HFFc6 (cell line): ENCODE measurements at regions not wholly inside any gene's neighbourhood (a gene's known extent, or its start where the extent isn't known, plus 50 kb on each side); places are given as distances from the start of the nearest gene placed in this dataset.

ENCODE experiments used
- DNase-seq: peaks from one replicate; pipeline ENCODE4 v3.0.0-alpha.2; 2018
- H3K27ac Mint-ChIP-seq: 2 replicates; pipeline ENCODE4 v1.8.0; 2020; ENCODE audit warnings: mild to moderate bottlenecking, mixed read lengths
- H3K27me3 Mint-ChIP-seq: 2 replicates; pipeline ENCODE4 v1.8.0; 2021; ENCODE audit warnings: mild to moderate bottlenecking, moderate library complexity, mixed read lengths; ENCODE audit not compliant: insufficient read depth
- H3K36me3 Mint-ChIP-seq: 2 replicates; pipeline ENCODE4 v1.8.0; 2021; ENCODE audit warnings: low read depth, mixed read lengths
- H3K4me1 Mint-ChIP-seq: 2 replicates; pipeline ENCODE4 v1.8.0; 2020; ENCODE audit warnings: low read depth, mixed read lengths
- H3K4me3 Mint-ChIP-seq: 2 replicates; pipeline ENCODE4 v1.8.0; 2020; ENCODE audit warnings: mild to moderate bottlenecking, moderate library complexity, mixed read lengths
- H3K9me3 Mint-ChIP-seq: 2 replicates; pipeline ENCODE4 v1.8.0; 2020; ENCODE audit warnings: mild to moderate bottlenecking, mixed read lengths
- CTCF ChIP-seq: fragments of 200-600 bp; sonication (generic); IDR thresholded peaks from 2 replicates; pipeline ENCODE4 v1.5.0; 2021; ENCODE audit warnings: antibody characterized with exemption, mild to moderate bottlenecking

GRCh38 chr18:77654302-77654701 is 404.7 kb downstream of the GALR1 start:
- Mint-ChIP-seq H3K9me3 (peaks cover 37% of the 10 kb centered on the region), H3K36me3 (0 out of 2 replicates have a peak, but pooled peaks cover 5% of the 10 kb centered on the region), H3K27ac (no peak overlapping the region), H3K4me3 (no peak overlapping the region), H3K4me1 (no peaks in the 10 kb centered on the region), H3K27me3 (peaks cover under 1% of the 10 kb centered on the region; the same call in 1 of the 2 replicates)
- no peak for DNase-seq
- TF ChIP-seq CTCF: no peak

- H3K36me3 Mint-ChIP-seq: peaks cover 11% of the 10 kb centered on the region; the same call in 1 of the 2 replicates
- H3K27me3 Mint-ChIP-seq: no peaks in the 10 kb centered on the region; the same call in 1 of the 2 replicates
- H3K4me3 Mint-ChIP-seq: no peak overlapping the region
- DNase-seq: no peak
- peaks cover 57% of the 10 kb centered on the region for H3K9me3 Mint-ChIP-seq
- no peaks in the 10 kb centered on the region for H3K4me1 Mint-ChIP-seq
- TF ChIP-seq CTCF: no peak
- no peak overlapping the region for H3K27ac Mint-ChIP-seq
Observed at GRCh38 chr18:77657651-77658298, 408.1 kb downstream of the GALR1 start.

DNA sequence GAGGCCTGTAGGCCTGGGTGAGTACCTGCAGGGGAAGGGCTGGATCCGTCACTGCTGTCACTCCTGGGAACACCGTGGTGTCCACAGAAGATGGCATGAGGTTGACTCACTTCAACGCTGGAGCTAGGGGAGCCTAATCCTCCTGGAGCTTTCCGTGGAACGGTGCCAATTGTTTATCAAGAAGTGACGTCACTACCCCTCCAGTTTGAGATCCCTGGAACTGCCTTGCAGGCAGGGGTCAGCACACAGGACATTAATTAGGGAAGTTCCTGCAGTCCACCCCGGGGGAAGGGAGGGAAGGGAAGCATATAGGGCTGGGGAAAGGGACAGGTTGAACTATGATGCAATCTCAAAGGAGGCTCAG is 408.6 kb downstream of the GALR1 start:
- H3K36me3 Mint-ChIP-seq: peaks cover 11% of the 10 kb centered on the region; the same call in 1 of the 2 replicates
- no peaks in the 10 kb centered on the region for H3K4me1 Mint-ChIP-seq
- DNase-seq: no peak
- H3K27me3 Mint-ChIP-seq: no peaks in the 10 kb centered on the region; the same call in 1 of the 2 replicates
- H3K27ac Mint-ChIP-seq: no peak overlapping the region
- peaks cover 60% of the 10 kb centered on the region for H3K9me3 Mint-ChIP-seq
- no peak for TF ChIP-seq CTCF
- H3K4me3 Mint-ChIP-seq: no peak overlapping the region

GRCh38 chr18:77658751-77659448 is 409.3 kb downstream of the GALR1 start:
- Mint-ChIP-seq H3K27me3 (no peaks in the 10 kb centered on the region; the same call in 1 of the 2 replicates), H3K9me3 (peaks cover 60% of the 10 kb centered on the region), H3K4me1 (no peaks in the 10 kb centered on the region), H3K4me3 (no peak overlapping the region), H3K36me3 (peaks cover 11% of the 10 kb centered on the region; the same call in 1 of the 2 replicates), H3K27ac (no peak overlapping the region)
- no peak for TF ChIP-seq CTCF
- no peak for DNase-seq

DNA sequence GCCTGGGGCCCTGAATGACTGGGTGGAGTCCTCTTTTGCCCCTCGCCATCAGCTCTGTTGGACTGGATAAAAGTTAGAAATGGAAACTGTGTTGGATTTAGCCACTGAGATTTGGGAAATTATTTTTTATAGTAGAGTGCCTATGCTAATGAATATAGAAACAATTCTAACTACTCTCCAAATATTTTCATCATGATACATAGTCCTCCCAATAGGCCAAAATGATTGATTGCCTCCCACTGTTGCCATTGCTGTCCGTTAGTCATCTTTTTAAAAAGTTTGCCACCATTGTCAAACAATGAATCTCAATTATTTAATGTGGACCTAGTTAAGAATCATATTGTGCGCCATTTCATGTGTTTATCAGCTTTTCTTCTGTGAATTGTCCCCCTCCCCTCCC is 417.0 kb downstream of the GALR1 start:
- no peaks in the 10 kb centered on the region; the same call in 1 of the 2 replicates for H3K27me3 Mint-ChIP-seq
- no peaks in the 10 kb centered on the region; the same call in 1 of the 2 replicates for H3K36me3 Mint-ChIP-seq
- no peak for TF ChIP-seq CTCF
- H3K4me1 Mint-ChIP-seq: no peaks in the 10 kb centered on the region
- no peak overlapping the region for H3K4me3 Mint-ChIP-seq
- H3K27ac Mint-ChIP-seq: no peak overlapping the region
- peaks cover 64% of the 10 kb centered on the region for H3K9me3 Mint-ChIP-seq
- DNase-seq: no peak
